ENCODE measurements at regions not wholly inside any gene's neighbourhood (a gene's known extent, or its start where the extent isn't known, plus 50 kb on each side); places are given as distances from the start of the nearest gene placed in this dataset.

GRCh38 chr18:33828949-33829348, 250.9 kb downstream of the ASXL3 start:
- no peak for TF ChIP-seq CTCF (IDR thresholded peaks at IDR 0.05)
- no peak for TF ChIP-seq POLR2A (IDR thresholded peaks at IDR 0.05)

All from body of pancreas (tissue), 4 donors.